Heart left ventricle (tissue), 16 donors: ENCODE measurements at regions not wholly inside any gene's neighbourhood (a gene's known extent, or its start where the extent isn't known, plus 50 kb on each side); places are given as distances from the start of the nearest gene placed in this dataset.

Source experiments
- ATAC-seq, 4 donors: fragments of 200-7000 bp; cut with Tn5 transposase; one replicate each; pipeline ENCODE4 v1.9.1; 2020 to 2022; ENCODE audit warnings: moderate library complexity in 4 of 4, mild to moderate bottlenecking in 3 of 4, moderate number of reproducible peaks in 1 of 4
- DNase-seq, 5 donors: peaks; one replicate each; pipeline ENCODE4 v3.0.0-alpha.2; 2020
- H3K27ac ChIP-seq, 12 donors: fragments of 200-600 bp; sonication (generic) in 4 of 12; one replicate each; pipeline versions ENCODE4 v1.5.0 to v1.8.0; 2016 to 2022; ENCODE audit warnings: mild to moderate bottlenecking in 2 of 12
- H3K27me3 ChIP-seq, 9 donors: fragments of 200-600 bp; sonication (generic) in 2 of 9; one replicate each; pipeline versions ENCODE4 v1.5.1 to v1.8.0; 2016 to 2022; ENCODE audit warnings: mild to moderate bottlenecking in 3 of 9
- H3K36me3 ChIP-seq, 9 donors: fragments of 200-600 bp; sonication (generic) in 2 of 9; one replicate each; pipeline versions ENCODE4 v1.5.0 to v1.8.0; 2018 to 2022; ENCODE audit warnings: mild to moderate bottlenecking in 2 of 9
- H3K4me1 ChIP-seq, 12 donors: fragments of 200-600 bp; sonication (generic) in 4 of 12; one replicate each; pipeline versions ENCODE4 v1.5.0 to v1.8.0; 2016 to 2022; ENCODE audit warnings: mild to moderate bottlenecking in 3 of 12
- H3K4me3 ChIP-seq, 12 donors: fragments of 200-600 bp; sonication (generic) in 4 of 12; one replicate each; pipeline versions ENCODE4 v1.5.0 to v1.8.0; 2017 to 2022; ENCODE audit warnings: mild to moderate bottlenecking in 9 of 12, moderate library complexity in 4 of 12
- H3K9me3 ChIP-seq, 12 donors: fragments of 200-600 bp; sonication (generic) in 4 of 12; one replicate each; pipeline versions ENCODE4 v1.5.0 to v1.8.0; 2016 to 2022; ENCODE audit warnings: mild to moderate bottlenecking in 1 of 12
- CTCF ChIP-seq, 12 donors: fragments of 200-600 bp; sonication (generic) in 4 of 12; IDR thresholded peaks; one replicate each; pipeline versions ENCODE4 v1.5.0 to v1.8.0; 2018 to 2022; ENCODE audit warnings: antibody characterized with exemption in 12 of 12, mild to moderate bottlenecking in 5 of 12
- POLR2A ChIP-seq, 2 donors: fragments of 450-650 bp; IDR thresholded peaks; one replicate each; pipeline ENCODE4 v1.6.1; 2017; ENCODE audit warnings: antibody characterized with exemption in 2 of 2, mild to moderate bottlenecking in 2 of 2, moderate library complexity in 2 of 2
- WGBS, 4 donors: extraction: QIAGEN DNeasy Blood & Tissue Kit in 2 of 4; methylation state at CpG; one replicate each; pipeline versions ENCODE4 v1.1.5 to v1.1.7; 2013 to 2018; 5-methylcytosine and 5-hydroxymethylcytosine counted together
- intact Hi-C, 10 donors: fragments of 100-400 bp; cut with DNase I; formaldehyde crosslinking; loops; one replicate each; pipeline versions ENCODE4 v1.11.1 to v1.14.2; 2022
- donor health status: ischemic (EF 13 %, LVEDD 7.1; RV severe dilation, severe dysfunction).
- donor health status: healthy with polysubstance abuse.
- donor health status: DM: no; HTN: yes; CAD: no.
- donor health status: DM: no; HTN: no; CAD: no.
- donor health status: ischemic (EF 25% LVEDD 6.9; RV normal size, moderate dysfunction).
- donor health status: ischemic (EF 25% LVEDD 5.7; RV mildly dilated, moderate dysfunction).
- donor health status: healthy.
- donor health status: DM: yes; HTN: yes; CAD: no.
- donor health status: ischemic (EF 35%, LVEDD 5.7; RV mildly dilated, moderate dysfunction).
- donor health status: nonischemic (EF 11% LVEDD 7.7; RV severe dilation, severe dysfunction).
- donor health status: DM: yes; HTN: yes; CAD: no.
- donor health status: PGD.
- donor health status: ischemic (EF 29% LVEDD 5.4; RV normal size, mild dysfunction).
- donor health status: nonischemic (EF 23%, LVEDD 6.1; RV moderate dilation, normal function).

GRCh38 chr3:168995129-168995528, 668.4 kb downstream of the MECOM start:
- TF ChIP-seq POLR2A (IDR thresholded peaks at IDR 0.05) (no peak), CTCF (IDR thresholded peaks at IDR 0.05) (no peak)
- H3K4me1 ChIP-seq = no peaks in the 10 kb centered on the region
- H3K27ac ChIP-seq = no peak overlapping the region
- DNase-seq (no peak), ATAC-seq (no peak)
- H3K4me3 ChIP-seq = no peak overlapping the region
- intact Hi-C loops = no loop called here
- no peaks in the 10 kb centered on the region for H3K9me3 ChIP-seq
- H3K36me3 ChIP-seq = no peaks in the 10 kb centered on the region
- no peaks in the 10 kb centered on the region for H3K27me3 ChIP-seq
- 96 to 98% (median 97%) methylated on average over 6 of the region's 6 CpGs for WGBS, 4 donors

- Histone ChIP-seq H3K27me3 (no peaks in the 10 kb centered on the region), H3K9me3 (no peaks in the 10 kb centered on the region), H3K36me3 (no peaks in the 10 kb centered on the region), H3K4me3 (no peak overlapping the region), H3K27ac (no peak overlapping the region), H3K4me1 (peaks cover 0 to 6% (median 0%) of the 10 kb centered on the region in 12 donors)
- TF ChIP-seq POLR2A (IDR thresholded peaks at IDR 0.05) = no peak
- no peak for TF ChIP-seq CTCF (IDR thresholded peaks at IDR 0.05)
- DNase-seq = no peak
- intact Hi-C loops = no loop called here
- no peak for ATAC-seq
Observed at GRCh38 chr3:168991803-168992202, 671.7 kb downstream of the MECOM start.

GRCh38 chr3:168990621-168991020, 672.9 kb downstream of the MECOM start:
- ATAC-seq = no peak
- 88 to 91% (median 90%) methylated on average over 3 of the region's 3 CpGs for WGBS, 4 donors
- Histone ChIP-seq H3K27ac (no peak overlapping the region), H3K36me3 (no peaks in the 10 kb centered on the region), H3K4me3 (no peak overlapping the region), H3K27me3 (no peaks in the 10 kb centered on the region), H3K9me3 (no peaks in the 10 kb centered on the region), H3K4me1 (peaks cover 0 to 6% (median 0%) of the 10 kb centered on the region in 12 donors)
- DNase-seq = no peak
- TF ChIP-seq CTCF (IDR thresholded peaks at IDR 0.05) (no peak), POLR2A (IDR thresholded peaks at IDR 0.05) (no peak)
- intact Hi-C loops = no loop called here

- 12 to 32% (median 21%) methylated on average over 2 of the region's 2 CpGs for WGBS, 4 donors
- no peak for TF ChIP-seq POLR2A (IDR thresholded peaks at IDR 0.05)
- TF ChIP-seq CTCF (IDR thresholded peaks at IDR 0.05) = no peak
- no peak for ATAC-seq
- H3K4me1 ChIP-seq = peaks cover 0 to 6% (median 0%) of the 10 kb centered on the region in 12 donors
- H3K27me3 ChIP-seq = no peaks in the 10 kb centered on the region
- no peaks in the 10 kb centered on the region for H3K36me3 ChIP-seq
- intact Hi-C loops = no loop called here
- H3K9me3 ChIP-seq = no peaks in the 10 kb centered on the region
- DNase-seq = no peak
- no peak overlapping the region for H3K27ac ChIP-seq
- H3K4me3 ChIP-seq = no peak overlapping the region
Observed at GRCh38 chr3:168990134-168990533, 673.4 kb downstream of the MECOM start.
